ENCODE measurements at regions not wholly inside any gene's neighbourhood (a gene's known extent, or its start where the extent isn't known, plus 50 kb on each side); places are given as distances from the start of the nearest gene placed in this dataset.
"Not testable (repeated sequence)": the region's sequence is repeated elsewhere in the genome, so short reads cannot be mapped to it uniquely, and the experiment has no call there.

DNA sequence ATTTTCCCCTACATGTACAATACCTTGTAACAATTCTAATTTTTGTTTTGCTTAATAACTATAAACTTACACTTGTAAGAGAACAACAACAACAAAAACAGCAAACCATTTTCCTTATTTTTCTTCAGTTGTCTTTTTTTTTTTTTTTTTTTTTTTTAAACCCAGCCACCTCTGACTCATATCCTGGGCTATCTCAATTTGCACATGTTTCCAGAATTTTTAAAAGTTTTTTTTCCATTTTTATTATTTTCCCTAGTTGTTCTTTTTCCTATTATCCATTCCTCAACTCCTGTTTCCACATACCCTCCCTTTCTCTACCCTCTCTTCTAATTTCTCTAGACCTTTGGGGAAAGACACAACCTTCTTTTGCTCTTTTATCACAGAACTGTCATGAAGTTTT is 112.5 kb downstream of the EFEMP1 start:
- H3K27me3 Mint-ChIP-seq, result peaks cover 0 to 6% of the 10 kb centered on the region in 2 donors
- H3K9me3 Mint-ChIP-seq, result peaks cover 0 to 3% of the 10 kb centered on the region in 2 donors
- no peaks in the 10 kb centered on the region for H3K36me3 Mint-ChIP-seq
- DNase-seq, result no peak
- no peak overlapping the region for H3K4me3 Mint-ChIP-seq
- H3K27ac Mint-ChIP-seq, result no peak overlapping the region
- H3K4me1 Mint-ChIP-seq, result no peaks in the 10 kb centered on the region
- no peak for ATAC-seq (replicated peaks)

- H3K27me3 Mint-ChIP-seq, result peaks cover 0 to 6% of the 10 kb centered on the region in 2 donors
- no peaks in the 10 kb centered on the region for H3K36me3 Mint-ChIP-seq
- no peaks in the 10 kb centered on the region for H3K4me1 Mint-ChIP-seq
- H3K9me3 Mint-ChIP-seq, result peaks cover 0 to 3% of the 10 kb centered on the region in 2 donors
- DNase-seq (no peak), ATAC-seq (replicated peaks) (no peak)
- H3K4me3 Mint-ChIP-seq, result no peak overlapping the region
- no peak overlapping the region for H3K27ac Mint-ChIP-seq
These were observed 113.0 kb downstream of the EFEMP1 start for GRCh38 chr2:55810622-55811020.

- peaks cover 0 to 6% of the 10 kb centered on the region in 2 donors for H3K27me3 Mint-ChIP-seq
These were observed 113.5 kb downstream of the EFEMP1 start for GRCh38 chr2:55809875-55810621.

GRCh38 chr2:55807900-55808299 is 114.3 kb upstream of the PNPT1 start:
- H3K27ac Mint-ChIP-seq, result no peak overlapping the region
- peaks cover 0 to 6% of the 10 kb centered on the region in 2 donors for H3K27me3 Mint-ChIP-seq
- H3K4me3 Mint-ChIP-seq, result no peak overlapping the region
- peaks cover 0 to 2% of the 10 kb centered on the region in 2 donors for H3K9me3 Mint-ChIP-seq
- H3K36me3 Mint-ChIP-seq, result no peaks in the 10 kb centered on the region
- H3K4me1 Mint-ChIP-seq, result no peaks in the 10 kb centered on the region
- ATAC-seq (replicated peaks) (no peak), DNase-seq (no peak)

More at GRCh38 chr2:55809875-55810621, 113.5 kb downstream of the EFEMP1 start:
- Mint-ChIP-seq H3K36me3 (no peaks in the 10 kb centered on the region), H3K4me3 (no peak overlapping the region), H3K27ac (no peak overlapping the region), H3K9me3 (peaks cover 0 to 2% of the 10 kb centered on the region in 2 donors), H3K4me1 (no peaks in the 10 kb centered on the region)
- DNase-seq, result no peak
- no peak for ATAC-seq (replicated peaks)

- no peak overlapping the region for H3K27ac Mint-ChIP-seq
- ATAC-seq (replicated peaks) (no peak), DNase-seq (no peak)
- H3K36me3 Mint-ChIP-seq, result no peaks in the 10 kb centered on the region
- peaks cover 0 to 8% of the 10 kb centered on the region in 2 donors for H3K27me3 Mint-ChIP-seq
- no peaks in the 10 kb centered on the region for H3K4me1 Mint-ChIP-seq
- H3K4me3 Mint-ChIP-seq, result no peak overlapping the region
- no peaks in the 10 kb centered on the region for H3K9me3 Mint-ChIP-seq
These were observed 112.0 kb upstream of the PNPT1 start for GRCh38 chr2:55805686-55806085.

GRCh38 chr2:55804535-55804934 is 110.9 kb upstream of the PNPT1 start:
- Mint-ChIP-seq H3K36me3 (no peaks in the 10 kb centered on the region), H3K27me3 (peaks cover 0 to 8% of the 10 kb centered on the region in 2 donors), H3K4me1 (no peaks in the 10 kb centered on the region), H3K27ac (no peak overlapping the region), H3K4me3 (no peak overlapping the region), H3K9me3 (no peaks in the 10 kb centered on the region)
- ATAC-seq (replicated peaks), result no peak
- DNase-seq, result no peak

- no peak for ATAC-seq (replicated peaks)
- peaks cover 0 to 8% of the 10 kb centered on the region in 2 donors for H3K27me3 Mint-ChIP-seq
These were observed 108.4 kb upstream of the PNPT1 start for GRCh38 chr2:55802067-55802466.

DNA sequence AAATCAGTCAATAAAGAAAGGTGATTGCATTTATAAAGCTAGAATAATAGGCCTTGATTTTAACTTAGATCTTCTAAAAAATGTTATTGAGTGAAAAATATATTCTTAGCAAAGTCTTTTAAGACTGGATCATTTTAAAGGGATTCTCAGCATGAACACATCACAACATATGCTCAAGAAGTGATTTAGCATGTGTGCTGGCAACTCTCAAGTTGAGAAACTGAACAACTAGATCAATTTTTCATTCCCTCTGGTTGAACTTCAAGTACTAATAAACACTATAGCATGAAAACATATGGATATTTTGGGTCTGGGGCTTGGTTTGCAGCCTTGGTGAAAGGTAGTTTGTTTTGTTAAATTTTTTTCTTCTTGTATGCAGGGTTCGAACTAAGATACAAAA is 107.8 kb upstream of the PNPT1 start:
- Mint-ChIP-seq H3K27ac (no peak overlapping the region), H3K4me3 (no peak overlapping the region), H3K4me1 (no peaks in the 10 kb centered on the region), H3K27me3 (peaks cover 0 to 8% of the 10 kb centered on the region in 2 donors), H3K36me3 (no peaks in the 10 kb centered on the region), H3K9me3 (peaks cover 0 to 2% of the 10 kb centered on the region in 2 donors)
- DNase-seq (no peak), ATAC-seq (replicated peaks) (no peak)

More at GRCh38 chr2:55802067-55802466, 108.4 kb upstream of the PNPT1 start:
- Mint-ChIP-seq H3K27ac (no peak overlapping the region), H3K4me1 (no peaks in the 10 kb centered on the region), H3K36me3 (no peaks in the 10 kb centered on the region), H3K4me3 (no peak overlapping the region), H3K9me3 (peaks cover 0 to 2% of the 10 kb centered on the region in 2 donors)
- DNase-seq, result no peak

DNA sequence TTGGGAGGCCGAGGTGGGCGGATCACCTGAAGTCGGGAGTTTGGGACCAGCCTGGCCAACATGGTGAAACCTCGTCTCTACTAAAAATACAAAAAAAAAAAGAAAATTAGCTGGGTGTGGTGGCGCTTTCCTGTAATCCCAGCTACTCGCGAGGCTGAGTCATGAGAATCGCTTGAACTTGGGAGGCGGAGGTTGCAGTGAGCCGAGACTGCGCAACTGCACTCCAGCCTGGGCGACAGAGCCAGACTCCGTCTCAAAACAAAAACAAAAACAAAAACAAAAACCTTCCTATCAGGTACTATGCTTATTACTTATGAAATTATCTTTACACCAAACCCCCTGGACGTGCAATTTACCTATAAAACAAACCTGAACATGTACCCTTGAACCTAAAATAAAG is 106.0 kb upstream of the PNPT1 start:
- not testable (repeated sequence) for H3K9me3 Mint-ChIP-seq; H3K4me3 Mint-ChIP-seq; DNase-seq; H3K36me3 Mint-ChIP-seq; H3K4me1 Mint-ChIP-seq; H3K27ac Mint-ChIP-seq; ATAC-seq (replicated peaks); H3K27me3 Mint-ChIP-seq

DNA sequence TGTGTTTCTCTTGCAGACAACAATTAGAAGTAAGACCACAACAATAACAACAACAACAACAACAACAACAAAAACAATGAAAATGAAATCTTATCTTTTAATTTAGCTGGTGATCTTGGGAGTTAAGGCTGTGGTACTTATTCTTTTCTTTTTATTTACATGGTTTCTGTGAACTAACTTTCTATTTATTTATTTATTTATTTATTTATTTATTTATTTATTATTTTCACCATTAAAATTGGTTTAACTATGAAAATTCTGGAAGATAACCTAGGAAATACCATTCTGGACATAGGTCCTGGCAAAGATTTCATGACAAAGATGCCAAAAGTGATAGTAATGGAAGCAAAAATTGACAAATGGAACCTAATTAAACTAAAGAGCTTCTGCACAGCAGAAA is 102.5 kb upstream of the PNPT1 start:
- Mint-ChIP-seq H3K4me3 (no peak overlapping the region), H3K4me1 (no peaks in the 10 kb centered on the region), H3K27me3 (peaks cover 0 to 5% of the 10 kb centered on the region in 2 donors), H3K27ac (no peak overlapping the region), H3K9me3 (peaks cover 0 to 2% of the 10 kb centered on the region in 2 donors), H3K36me3 (no peaks in the 10 kb centered on the region)
- no peak for DNase-seq
- ATAC-seq (replicated peaks), result no peak

- not testable (repeated sequence) for H3K4me3 Mint-ChIP-seq; H3K4me1 Mint-ChIP-seq; ATAC-seq (replicated peaks); H3K36me3 Mint-ChIP-seq; H3K27ac Mint-ChIP-seq; H3K9me3 Mint-ChIP-seq; H3K27me3 Mint-ChIP-seq; DNase-seq
These were observed 100.0 kb upstream of the PNPT1 start for GRCh38 chr2:55793602-55794001.

- DNase-seq (no peak), ATAC-seq (replicated peaks) (no peak)
- no peak overlapping the region for H3K27ac Mint-ChIP-seq
- H3K36me3 Mint-ChIP-seq, result no peaks in the 10 kb centered on the region
- H3K9me3 Mint-ChIP-seq, result peaks cover 0 to 1% of the 10 kb centered on the region in 2 donors
- no peaks in the 10 kb centered on the region for H3K27me3 Mint-ChIP-seq
- no peak overlapping the region for H3K4me3 Mint-ChIP-seq
- H3K4me1 Mint-ChIP-seq, result no peaks in the 10 kb centered on the region
These were observed 92.6 kb upstream of the PNPT1 start for GRCh38 chr2:55786280-55786679.

DNA sequence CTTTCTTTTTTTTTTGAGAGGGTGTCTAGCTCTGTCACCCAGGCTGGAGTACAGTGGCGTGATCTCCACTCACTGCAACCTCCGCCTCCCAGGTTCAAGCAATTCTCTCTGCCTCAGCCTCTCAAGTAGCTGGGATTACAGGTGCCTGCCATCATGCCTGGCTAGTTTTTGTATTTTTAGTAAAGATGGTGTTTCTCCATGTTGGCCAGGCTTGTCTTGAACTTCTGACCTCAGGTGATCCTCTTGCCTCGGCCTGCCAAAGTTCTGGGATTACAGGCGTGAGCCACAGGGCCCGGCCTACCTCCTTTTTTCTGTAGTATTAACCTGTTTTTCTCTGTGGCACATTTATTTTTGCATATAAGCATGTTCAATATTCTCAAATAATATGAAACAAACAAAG is 90.1 kb upstream of the PNPT1 start:
- not testable (repeated sequence) for H3K4me3 Mint-ChIP-seq

GRCh38 chr2:55782528-55783173 is 89.0 kb upstream of the PNPT1 start:
- Mint-ChIP-seq H3K27ac (no peak overlapping the region), H3K4me3 (no peak overlapping the region), H3K27me3 (peaks cover 0 to 6% of the 10 kb centered on the region in 2 donors), H3K4me1 (peaks cover 0 to 3% of the 10 kb centered on the region in 2 donors), H3K9me3 (no peaks in the 10 kb centered on the region), H3K36me3 (no peaks in the 10 kb centered on the region)
- ATAC-seq (replicated peaks) (no peak), DNase-seq (no peak)

More for the DNA sequence above, 90.1 kb upstream of the PNPT1 start:
- not testable (repeated sequence) for H3K36me3 Mint-ChIP-seq; H3K27me3 Mint-ChIP-seq; H3K27ac Mint-ChIP-seq; H3K9me3 Mint-ChIP-seq; DNase-seq; ATAC-seq (replicated peaks); H3K4me1 Mint-ChIP-seq

DNA sequence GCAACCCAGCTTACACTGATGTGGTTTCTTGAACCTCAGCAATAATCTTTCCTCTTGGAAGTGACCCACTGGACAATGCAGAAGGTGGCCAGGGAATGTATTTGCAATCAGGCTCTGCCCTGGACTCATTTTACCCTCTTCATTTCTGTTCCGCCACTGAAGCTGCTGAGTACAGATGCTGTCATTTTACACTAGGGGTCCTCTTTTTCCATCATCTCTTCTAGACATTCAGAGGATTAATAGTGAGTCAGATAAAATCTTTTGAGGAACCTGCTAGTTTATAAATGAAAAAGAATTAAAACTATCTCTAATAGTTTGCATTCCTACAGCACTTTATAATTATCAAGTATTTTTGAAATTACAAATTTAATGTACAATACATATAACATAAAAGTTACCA is 87.9 kb upstream of the PNPT1 start:
- DNase-seq, result no peak
- Mint-ChIP-seq H3K4me3 (no peak overlapping the region), H3K36me3 (no peaks in the 10 kb centered on the region), H3K4me1 (peaks cover 0 to 3% of the 10 kb centered on the region in 2 donors), H3K9me3 (no peaks in the 10 kb centered on the region), H3K27me3 (peaks cover 0 to 6% of the 10 kb centered on the region in 2 donors), H3K27ac (no peak overlapping the region)
- no peak for ATAC-seq (replicated peaks)

All from stimulated activated naive B cell treated with anti-CD40 and anti-IgM and Interleukin-4, amounts not matched to agents 10 μg/mL and 1 μg/mL and 100 μg/mL, for 72 hours (primary cell).